Mesenchymal stem cell (in vitro differentiated cells and primary cell): ENCODE measurements at regions not wholly inside any gene's neighbourhood (a gene's known extent, or its start where the extent isn't known, plus 50 kb on each side); places are given as distances from the start of the nearest gene placed in this dataset.

ENCODE experiments used
- DNase-seq: peaks from one replicate; pipeline ENCODE4 v3.0.0-alpha.2; 2013
- H2AFZ ChIP-seq: one replicate; pipeline ENCODE4 v1.6.1; 2013; ENCODE audit warnings: low read depth, mild to moderate bottlenecking, control low read depth, inconsistent platforms, low read length, moderate library complexity
- H2AK5ac ChIP-seq: 2 replicates; pipeline ENCODE4 v1.6.1; 2013; ENCODE audit warnings: low read length, moderate library complexity, mild to moderate bottlenecking, inconsistent platforms; ENCODE audit not compliant: severe bottlenecking
- H2BK120ac ChIP-seq: one replicate; pipeline ENCODE4 v1.6.1; 2013; ENCODE audit warnings: low read depth, mild to moderate bottlenecking, inconsistent platforms, low read length, moderate library complexity
- H2BK12ac ChIP-seq, 2 experiments: one replicate each; pipeline ENCODE4 v1.6.1; 2013; ENCODE audit warnings: inconsistent platforms in 2 of 2, low read length in 2 of 2, mild to moderate bottlenecking in 2 of 2, moderate library complexity in 2 of 2, control low read depth in 1 of 2
- H2BK15ac ChIP-seq: one replicate; pipeline ENCODE4 v1.6.1; 2013; ENCODE audit warnings: mild to moderate bottlenecking, low read depth, inconsistent platforms; ENCODE audit not compliant: poor library complexity, severe bottlenecking
- H2BK5ac ChIP-seq: 2 replicates; pipeline ENCODE4 v1.6.1; 2013; ENCODE audit warnings: low read depth, mild to moderate bottlenecking, low read length, control low read depth, inconsistent platforms; ENCODE audit not compliant: poor library complexity, severe bottlenecking
- H3K14ac ChIP-seq, 2 experiments: one replicate each; pipeline ENCODE4 v1.6.1; 2013; ENCODE audit warnings: inconsistent platforms in 2 of 2, low read length in 2 of 2, control low read depth in 1 of 2, mild to moderate bottlenecking in 1 of 2, moderate library complexity in 1 of 2
- H3K18ac ChIP-seq, 2 experiments: one replicate each; pipeline ENCODE4 v1.6.1; 2013; ENCODE audit warnings: inconsistent platforms in 2 of 2, low read length in 2 of 2, control low read depth in 1 of 2, low read depth in 1 of 2, mild to moderate bottlenecking in 1 of 2
- H3K23ac ChIP-seq, 2 experiments: one replicate each; pipeline ENCODE4 v1.6.1; 2013; ENCODE audit warnings: inconsistent platforms in 2 of 2, low read length in 2 of 2, mild to moderate bottlenecking in 2 of 2, moderate library complexity in 2 of 2, control low read depth in 1 of 2
- H3K27ac ChIP-seq: 2 replicates; pipeline ENCODE4 v1.5.1; 2013; ENCODE audit warnings: mild to moderate bottlenecking, moderate library complexity, low read length, control low read depth, inconsistent platforms; ENCODE audit not compliant: poor library complexity, severe bottlenecking
- H3K27me3 ChIP-seq, 2 experiments: 2 replicates each; pipeline versions ENCODE4 v1.6.1 to v1.7.0; 2013; ENCODE audit warnings: low read length in 2 of 2, mild to moderate bottlenecking in 2 of 2, moderate library complexity in 2 of 2, control low read depth in 1 of 2, inconsistent platforms in 1 of 2; ENCODE audit not compliant: control insufficient read depth in 1 of 2, insufficient read depth in 1 of 2
- H3K36me3 ChIP-seq, 2 experiments: 2 replicates each; pipeline versions ENCODE4 v1.6.1 to v1.7.0; 2013; ENCODE audit warnings: low read length in 2 of 2, control low read depth in 1 of 2, inconsistent platforms in 1 of 2, low read depth in 1 of 2, mild to moderate bottlenecking in 1 of 2; ENCODE audit not compliant: insufficient read depth in 2 of 2, control insufficient read depth in 1 of 2
- H3K4ac ChIP-seq, 2 experiments: one replicate each; pipeline ENCODE4 v1.6.1; 2013; ENCODE audit warnings: inconsistent platforms in 2 of 2, low read length in 2 of 2, mild to moderate bottlenecking in 2 of 2, moderate library complexity in 2 of 2, control low read depth in 1 of 2, low read depth in 1 of 2
- H3K4me1 ChIP-seq: 2 replicates; pipeline ENCODE4 v1.6.1; 2013; ENCODE audit warnings: low read depth, low read length, control low read depth; ENCODE audit not compliant: control insufficient read depth, insufficient read depth
- H3K4me2 ChIP-seq: 2 replicates; pipeline ENCODE4 v1.6.1; 2013; ENCODE audit warnings: low read length, mild to moderate bottlenecking, inconsistent platforms; ENCODE audit not compliant: poor library complexity, severe bottlenecking
- H3K4me3 ChIP-seq, 2 experiments: 2 replicates each; pipeline versions ENCODE4 v1.5.1 to v1.7.0; 2013; ENCODE audit warnings: low read length in 2 of 2, mild to moderate bottlenecking in 2 of 2, control low read depth in 1 of 2, low read depth in 1 of 2; ENCODE audit not compliant: insufficient read depth in 1 of 2
- H3K79me1 ChIP-seq: replicated peaks from 2 replicates; pipeline ENCODE4 v1.6.1; 2013; ENCODE audit warnings: mild to moderate bottlenecking, control low read depth, low read length, inconsistent platforms; ENCODE audit not compliant: poor library complexity, severe bottlenecking
- H3K9ac ChIP-seq: 2 replicates; pipeline ENCODE4 v1.7.0; 2013; ENCODE audit warnings: mild to moderate bottlenecking, low read length, moderate library complexity
- H3K9me3 ChIP-seq: 2 replicates; pipeline ENCODE4 v1.7.0; 2013; ENCODE audit warnings: mild to moderate bottlenecking, low read length; ENCODE audit not compliant: control insufficient read depth
- H4K8ac ChIP-seq: one replicate; pipeline ENCODE4 v1.6.1; 2013; ENCODE audit warnings: inconsistent platforms, mild to moderate bottlenecking, low read length, moderate library complexity
- H4K91ac ChIP-seq: one replicate; pipeline ENCODE4 v1.6.1; 2013; ENCODE audit warnings: mild to moderate bottlenecking, low read length, inconsistent platforms
- WGBS: methylation state at CpG from one replicate; pipeline ENCODE4 v1.1.7; 2013; ENCODE audit warnings: mixed read lengths; 5-methylcytosine and 5-hydroxymethylcytosine counted together

DNA sequence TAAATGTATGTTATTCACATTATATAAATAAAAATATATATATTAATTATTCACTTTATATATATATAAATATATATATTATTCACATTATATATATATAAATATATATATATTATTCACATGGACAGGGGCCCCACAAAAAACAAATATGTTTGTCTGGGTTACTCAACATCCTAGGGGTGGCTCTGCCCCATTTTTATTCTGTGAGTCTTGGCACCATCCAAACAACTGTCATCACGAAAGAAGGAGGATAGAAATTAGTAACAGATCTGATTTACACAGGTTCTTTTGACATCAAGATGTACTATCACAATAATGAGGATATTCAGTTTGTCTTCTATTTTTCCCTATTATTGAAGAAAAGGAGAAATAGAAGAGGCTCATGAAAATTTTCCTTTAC is 187.3 kb downstream of the GPX5 start:
- Histone ChIP-seq H3K4me3 (no peak overlapping the region), H2AFZ (no peak overlapping the region), H2BK5ac (no peak overlapping the region), H3K27ac (no peak overlapping the region), H3K27me3 (peaks cover 0 to 18% of the 10 kb centered on the region in 2 experiments), H3K18ac (no peak overlapping the region), H3K4ac (no peak overlapping the region), H3K79me1 (no peaks in the 10 kb centered on the region), H3K14ac (no peak overlapping the region), H3K9ac (no peak overlapping the region), H3K23ac (no peak overlapping the region), H4K91ac (no peak overlapping the region), H4K8ac (no peak overlapping the region), H2BK15ac (no peak overlapping the region), H3K4me1 (no peaks in the 10 kb centered on the region), H3K9me3 (peaks cover 16% of the 10 kb centered on the region), H3K36me3 (no peaks in the 10 kb centered on the region), H2BK12ac (no peak overlapping the region), H2AK5ac (no peak overlapping the region), H2BK120ac (no peak overlapping the region), H3K4me2 (no peak overlapping the region)
- DNase-seq, result no peak
- WGBS, result no CpG with 5 or more reads among the region's 1 CpG

- no peaks in the 10 kb centered on the region for H3K9me3 ChIP-seq
- no peak overlapping the region for H3K4me2 ChIP-seq
- no peaks in the 10 kb centered on the region for H3K4me1 ChIP-seq
- H2AK5ac ChIP-seq, result no peak overlapping the region
- H3K36me3 ChIP-seq, result no peaks in the 10 kb centered on the region
- no peak overlapping the region for H2BK12ac ChIP-seq
- H3K79me1 ChIP-seq, result no peaks in the 10 kb centered on the region
- no peak overlapping the region for H3K4ac ChIP-seq
- 8% methylated on average over 7 of the region's 11 CpGs for WGBS
- no peak overlapping the region for H2BK15ac ChIP-seq
- H3K14ac ChIP-seq, result no peak overlapping the region
- H3K27ac ChIP-seq, result no peak overlapping the region
- no peak overlapping the region for H3K18ac ChIP-seq
- no peak overlapping the region for H2BK5ac ChIP-seq
- H2AFZ ChIP-seq, result no peak overlapping the region
- no peak for DNase-seq
- H3K23ac ChIP-seq, result no peak overlapping the region
- no peak overlapping the region for H3K9ac ChIP-seq
- peaks cover 4 to 16% of the 10 kb centered on the region in 2 experiments for H3K27me3 ChIP-seq
- H2BK120ac ChIP-seq, result no peak overlapping the region
- no peak overlapping the region for H4K91ac ChIP-seq
- H4K8ac ChIP-seq, result no peak overlapping the region
- no peak overlapping the region for H3K4me3 ChIP-seq
Observed at GRCh38 chr6:28719275-28719940, 193.7 kb downstream of the GPX5 start.

- Histone ChIP-seq H4K8ac (no peak overlapping the region), H2BK12ac (no peak overlapping the region), H2BK5ac (no peak overlapping the region), H3K9ac (no peak overlapping the region), H3K36me3 (no peaks in the 10 kb centered on the region), H4K91ac (no peak overlapping the region), H3K18ac (no peak overlapping the region), H3K4me3 (no peak overlapping the region), H2BK15ac (no peak overlapping the region), H3K4me2 (no peak overlapping the region), H3K79me1 (no peaks in the 10 kb centered on the region), H3K9me3 (no peaks in the 10 kb centered on the region), H2AK5ac (no peak overlapping the region), H3K27ac (no peak overlapping the region), H2BK120ac (no peak overlapping the region), H3K27me3 (peaks cover 4 to 16% of the 10 kb centered on the region in 2 experiments), H3K4me1 (no peaks in the 10 kb centered on the region), H2AFZ (no peak overlapping the region), H3K23ac (no peak overlapping the region), H3K14ac (no peak overlapping the region), H3K4ac (no peak overlapping the region)
- 35% methylated on average over 25 of the region's 26 CpGs for WGBS
- DNase-seq, result no peak
Observed at GRCh38 chr6:28720357-28721231, 194.9 kb downstream of the GPX5 start.

- Histone ChIP-seq H3K79me1 (no peaks in the 10 kb centered on the region), H3K9ac (no peak overlapping the region), H3K18ac (no peak overlapping the region)
Observed at GRCh38 chr6:28721372-28721771, 195.7 kb downstream of the GPX5 start.

More at GRCh38 chr6:28721372-28721771, 195.7 kb downstream of the GPX5 start:
- H3K14ac ChIP-seq, result no peak overlapping the region
- no peak overlapping the region for H4K91ac ChIP-seq
- peaks cover 4 to 16% of the 10 kb centered on the region in 2 experiments for H3K27me3 ChIP-seq
- no peak overlapping the region for H2BK12ac ChIP-seq
- no peak overlapping the region for H3K27ac ChIP-seq
- H3K36me3 ChIP-seq, result no peaks in the 10 kb centered on the region
- H3K4ac ChIP-seq, result no peak overlapping the region
- H3K9me3 ChIP-seq, result no peaks in the 10 kb centered on the region
- no peak overlapping the region for H3K4me2 ChIP-seq
- H2BK5ac ChIP-seq, result no peak overlapping the region
- no peak overlapping the region for H4K8ac ChIP-seq
- no peak for DNase-seq
- H2AFZ ChIP-seq, result no peak overlapping the region
- H2BK120ac ChIP-seq, result no peak overlapping the region
- no peak overlapping the region for H3K4me3 ChIP-seq
- no peak overlapping the region for H3K23ac ChIP-seq
- H3K4me1 ChIP-seq, result no peaks in the 10 kb centered on the region
- H2AK5ac ChIP-seq, result no peak overlapping the region
- H2BK15ac ChIP-seq, result no peak overlapping the region
- WGBS, result no CpG with 5 or more reads among the region's 2 CpGs
